Neural progenitor cell (in vitro differentiated cells): ENCODE measurements at regions not wholly inside any gene's neighbourhood (a gene's known extent, or its start where the extent isn't known, plus 50 kb on each side); places are given as distances from the start of the nearest gene placed in this dataset.

Source experiments
- DNase-seq: peaks from one replicate; pipeline ENCODE4 v3.0.0-alpha.2; 2016; ENCODE audit warnings: low spot score
- H2AFZ ChIP-seq: fragments of 200-600 bp; sonication (generic); replicated peaks from 2 replicates; pipeline ENCODE4 v1.6.1; 2016; ENCODE audit warnings: antibody characterized with exemption
- H3F3A ChIP-seq: fragments of 200-600 bp; sonication (generic); 2 replicates; pipeline ENCODE4 v1.6.1; 2016; ENCODE audit warnings: antibody characterized with exemption, low read depth
- H3K27ac ChIP-seq: fragments of 200-600 bp; sonication (generic); 2 replicates; pipeline ENCODE4 v1.5.1; 2016; ENCODE audit warnings: mild to moderate bottlenecking
- H3K27me3 ChIP-seq: fragments of 200-600 bp; sonication (generic); 2 replicates; pipeline ENCODE4 v1.6.1; 2016; ENCODE audit warnings: mild to moderate bottlenecking, moderate library complexity
- H3K36me3 ChIP-seq: fragments of 200-600 bp; sonication (generic); 2 replicates; pipeline ENCODE4 v1.5.1; 2016
- H3K4me1 ChIP-seq: fragments of 200-600 bp; sonication (generic); 2 replicates; pipeline ENCODE4 v1.6.1; 2016; ENCODE audit warnings: mixed run types
- H3K4me2 ChIP-seq: fragments of 200-600 bp; sonication (generic); 2 replicates; pipeline ENCODE4 v1.6.1; 2016
- H3K4me3 ChIP-seq: fragments of 200-600 bp; sonication (generic); 2 replicates; pipeline ENCODE4 v1.5.1; 2016
- H3K79me2 ChIP-seq: fragments of 200-600 bp; sonication (generic); 2 replicates; pipeline ENCODE4 v1.6.1; 2016; ENCODE audit warnings: low read depth
- H3K9ac ChIP-seq: fragments of 200-600 bp; sonication (generic); 2 replicates; pipeline ENCODE4 v1.6.1; 2016
- H3K9me3 ChIP-seq: fragments of 200-600 bp; sonication (generic); 2 replicates; pipeline ENCODE4 v1.5.1; 2016; ENCODE audit warnings: low read depth
- H4K20me1 ChIP-seq: fragments of 200-600 bp; sonication (generic); 2 replicates; pipeline ENCODE4 v1.6.1; 2016; ENCODE audit warnings: low read depth
- H3K27ac Mint-ChIP-seq: 3 replicates; pipeline ENCODE4 v1.8.0; 2021; ENCODE audit warnings: mixed read lengths
- H3K27me3 Mint-ChIP-seq: 2 replicates; pipeline ENCODE4 v1.8.0; 2022; ENCODE audit warnings: low read depth, mild to moderate bottlenecking, inconsistent platforms, moderate library complexity, mixed read lengths; ENCODE audit not compliant: insufficient read depth
- H3K36me3 Mint-ChIP-seq: 3 replicates; pipeline ENCODE4 v1.8.0; 2021; ENCODE audit warnings: mixed read lengths
- H3K4me1 Mint-ChIP-seq: 3 replicates; pipeline ENCODE4 v1.8.0; 2021; ENCODE audit warnings: mixed read lengths
- H3K4me3 Mint-ChIP-seq: 3 replicates; pipeline ENCODE4 v1.8.0; 2021; ENCODE audit warnings: mild to moderate bottlenecking, moderate library complexity, mixed read lengths
- H3K9me3 Mint-ChIP-seq: 3 replicates; pipeline ENCODE4 v1.8.0; 2020; ENCODE audit warnings: mixed read lengths
- CTCF ChIP-seq: fragments of 200-600 bp; sonication (generic); IDR thresholded peaks from 2 replicates; pipeline ENCODE4 v1.5.1; 2017; ENCODE audit warnings: antibody characterized with exemption, mild to moderate bottlenecking
- EZH2 ChIP-seq: fragments of 200-600 bp; sonication (generic); IDR thresholded peaks from 2 replicates; pipeline ENCODE4 v1.6.1; 2017; ENCODE audit warnings: antibody characterized with exemption, mild to moderate bottlenecking, moderate library complexity
- EZH2phosphoT487 ChIP-seq: fragments of 200-600 bp; sonication (generic); IDR thresholded peaks from 2 replicates; pipeline ENCODE4 v1.6.1; 2017; ENCODE audit warnings: antibody characterized with exemption

DNA sequence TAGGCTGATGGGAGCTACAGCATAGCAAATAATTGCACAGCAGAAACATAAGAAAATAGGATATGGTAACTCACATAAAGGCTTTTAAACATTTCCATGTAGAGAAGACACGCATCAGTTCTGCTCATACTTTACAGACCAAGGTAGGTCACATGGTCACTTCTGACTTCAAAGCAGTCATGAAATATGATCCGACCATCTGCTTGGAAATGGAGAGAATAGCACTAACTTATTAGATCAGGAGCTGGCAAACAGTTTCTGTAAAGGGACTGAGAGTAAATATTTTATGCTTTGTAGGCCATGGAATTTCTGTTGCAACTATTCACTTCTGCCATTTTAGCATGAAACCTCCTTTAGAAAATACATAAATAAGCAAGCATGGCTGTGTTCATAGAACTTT lies 936.6 kb upstream of the FANCL start:
- Histone ChIP-seq H3K4me2 (no peak overlapping the region), H3F3A (peaks cover 18% of the 10 kb centered on the region), H2AFZ (no peak overlapping the region), H3K27me3 (no peaks in the 10 kb centered on the region), H3K79me2 (no peaks in the 10 kb centered on the region), H3K9ac (no peak overlapping the region), H3K9me3 (no peaks in the 10 kb centered on the region), H4K20me1 (no peaks in the 10 kb centered on the region), H3K27ac (no peak overlapping the region), H3K36me3 (no peaks in the 10 kb centered on the region), H3K4me1 (peaks cover 22% of the 10 kb centered on the region), H3K4me3 (no peak overlapping the region)
- H3K4me3 Mint-ChIP-seq = no peak overlapping the region
- H3K9me3 Mint-ChIP-seq = no peaks in the 10 kb centered on the region
- no peaks in the 10 kb centered on the region for H3K36me3 Mint-ChIP-seq
- DNase-seq = no peak
- TF ChIP-seq EZH2 (no peak), EZH2phosphoT487 (no peak), CTCF (no peak)
- H3K4me1 Mint-ChIP-seq = peaks cover 25% of the 10 kb centered on the region
- H3K27me3 Mint-ChIP-seq = no peaks in the 10 kb centered on the region
- no peak overlapping the region for H3K27ac Mint-ChIP-seq

- Mint-ChIP-seq H3K4me3 (no peak overlapping the region), H3K27me3 (no peaks in the 10 kb centered on the region), H3K27ac (no peak overlapping the region), H3K9me3 (no peaks in the 10 kb centered on the region), H3K36me3 (no peaks in the 10 kb centered on the region), H3K4me1 (peaks cover 19% of the 10 kb centered on the region)
- H3K79me2 ChIP-seq = no peaks in the 10 kb centered on the region
- no peak overlapping the region for H3K9ac ChIP-seq
- H4K20me1 ChIP-seq = no peaks in the 10 kb centered on the region
- DNase-seq = no peak
- no peaks in the 10 kb centered on the region for H3K36me3 ChIP-seq
- H3K4me1 ChIP-seq = peaks cover 12% of the 10 kb centered on the region
- no peaks in the 10 kb centered on the region for H3K9me3 ChIP-seq
- no peak overlapping the region for H3K4me3 ChIP-seq
- no peak overlapping the region for H3K27ac ChIP-seq
- no peaks in the 10 kb centered on the region for H3K27me3 ChIP-seq
- no peak overlapping the region for H3K4me2 ChIP-seq
- peaks cover 18% of the 10 kb centered on the region for H3F3A ChIP-seq
- TF ChIP-seq EZH2 = no peak
- TF ChIP-seq EZH2phosphoT487 = no peak
- TF ChIP-seq CTCF = no peak
- H2AFZ ChIP-seq = no peak overlapping the region
Observed at GRCh38 chr2:59176737-59177136, 935.6 kb upstream of the FANCL start.

DNA sequence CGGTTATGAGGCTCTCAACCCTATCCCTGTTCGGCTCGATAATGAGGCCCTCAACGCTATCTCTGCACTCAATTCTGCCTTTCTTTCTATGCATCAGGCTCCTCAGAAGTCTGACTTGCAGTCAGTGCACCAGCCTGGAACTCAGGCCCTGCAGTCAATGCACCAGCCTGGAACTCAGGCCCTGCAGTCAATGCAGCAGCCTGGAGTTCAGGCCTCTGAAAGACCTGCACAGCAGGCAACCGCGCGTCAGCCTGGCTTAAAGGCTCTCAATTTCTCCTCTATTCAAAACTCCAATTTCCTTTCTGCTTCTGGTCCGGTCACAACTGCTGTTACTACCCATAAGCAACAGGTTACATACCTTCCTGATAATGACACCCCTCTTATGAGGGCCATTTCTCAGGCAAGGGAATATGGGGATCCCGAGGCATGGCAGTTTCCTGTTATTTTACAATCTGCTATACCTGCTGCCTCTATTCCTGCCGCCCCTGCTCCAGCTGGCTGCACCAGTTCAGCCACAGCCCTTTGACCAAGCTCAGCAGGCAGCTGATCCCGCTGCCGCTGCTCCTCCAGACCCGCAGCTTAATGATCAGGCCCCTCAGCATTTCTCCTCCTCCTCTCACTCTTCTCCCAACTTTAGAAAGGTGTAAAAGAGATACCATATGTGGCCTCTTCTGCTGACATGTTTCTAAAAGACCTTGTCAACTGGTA lies 933.6 kb upstream of the FANCL start:
- TF ChIP-seq CTCF (no peak), EZH2phosphoT487 (no peak), EZH2 (no peak)
- peaks cover 19% of the 10 kb centered on the region for H3K4me1 Mint-ChIP-seq
- no peaks in the 10 kb centered on the region for H3K27me3 ChIP-seq
- H3K27me3 Mint-ChIP-seq = no peaks in the 10 kb centered on the region
- peak overlapping the region; percentile 26 for H2AFZ ChIP-seq
- no peaks in the 10 kb centered on the region for H4K20me1 ChIP-seq
- H3K79me2 ChIP-seq = no peaks in the 10 kb centered on the region
- H3K27ac Mint-ChIP-seq = peak overlapping the region; percentile 13
- no peak overlapping the region for H3K27ac ChIP-seq
- H3K4me3 ChIP-seq = no peak overlapping the region
- H3F3A ChIP-seq = peaks cover 18% of the 10 kb centered on the region
- H3K4me2 ChIP-seq = peak overlapping the region; percentile 9
- no peaks in the 10 kb centered on the region for H3K9me3 ChIP-seq
- H3K36me3 ChIP-seq = no peaks in the 10 kb centered on the region
- H3K4me1 ChIP-seq = peaks cover 12% of the 10 kb centered on the region
- no peak overlapping the region for H3K9ac ChIP-seq
- peak; percentile 52 for DNase-seq
- H3K4me3 Mint-ChIP-seq = no peak overlapping the region
- no peaks in the 10 kb centered on the region for H3K9me3 Mint-ChIP-seq
- no peaks in the 10 kb centered on the region for H3K36me3 Mint-ChIP-seq
